ENCODE measurements at regions not wholly inside any gene's neighbourhood (a gene's known extent, or its start where the extent isn't known, plus 50 kb on each side); places are given as distances from the start of the nearest gene placed in this dataset.

DNA sequence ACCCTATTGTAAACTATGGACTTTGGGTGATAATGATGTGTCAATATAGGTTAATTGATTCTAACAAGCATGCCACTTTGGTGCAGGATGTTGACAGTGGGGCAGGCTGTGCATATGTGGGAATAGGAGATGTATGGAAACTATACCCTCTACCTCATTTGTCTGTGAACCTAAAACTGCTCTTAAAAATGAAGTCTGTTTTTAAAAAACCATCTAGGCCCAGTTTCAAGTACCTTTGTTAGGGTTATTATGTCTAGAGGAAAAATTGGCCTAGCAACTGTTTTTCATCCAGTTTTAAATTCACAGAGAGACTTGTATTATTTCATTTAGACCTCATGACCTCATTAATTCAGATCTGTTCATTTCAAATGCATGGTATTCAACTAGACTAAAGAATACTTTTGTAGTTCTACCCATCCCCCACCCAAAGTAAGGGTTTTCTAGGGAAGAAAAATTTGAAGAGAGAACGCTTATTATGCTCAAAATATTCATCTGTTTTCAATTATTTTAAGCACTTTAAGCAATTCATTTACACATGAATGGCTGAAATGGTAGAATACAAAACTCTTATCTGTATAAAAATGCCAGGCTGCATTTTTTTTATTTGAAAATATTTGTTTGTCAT lies 1781.9 kb upstream of the MIR17HG start:
- TF ChIP-seq ZC3H4 (CRISPR knock-in tag; IDR thresholded peaks at IDR 0.05; ENCODE audit: borderline replicate concordance) (no peak), RBM25 (IDR thresholded peaks at IDR 0.05; ENCODE audit: low read depth, low read length, severe bottlenecking) (no peak), ETV1 (tag; conservative IDR thresholded peaks at IDR 0.05; ENCODE audit: low read depth) (no peak), ZNF79 (CRISPR knock-in tag; IDR thresholded peaks at IDR 0.05; ENCODE audit: low read depth) (no peak), ZNF830 (CRISPR knock-in tag; IDR thresholded peaks at IDR 0.05) (no peak)
- TF ChIP-seq, protein P1, sequence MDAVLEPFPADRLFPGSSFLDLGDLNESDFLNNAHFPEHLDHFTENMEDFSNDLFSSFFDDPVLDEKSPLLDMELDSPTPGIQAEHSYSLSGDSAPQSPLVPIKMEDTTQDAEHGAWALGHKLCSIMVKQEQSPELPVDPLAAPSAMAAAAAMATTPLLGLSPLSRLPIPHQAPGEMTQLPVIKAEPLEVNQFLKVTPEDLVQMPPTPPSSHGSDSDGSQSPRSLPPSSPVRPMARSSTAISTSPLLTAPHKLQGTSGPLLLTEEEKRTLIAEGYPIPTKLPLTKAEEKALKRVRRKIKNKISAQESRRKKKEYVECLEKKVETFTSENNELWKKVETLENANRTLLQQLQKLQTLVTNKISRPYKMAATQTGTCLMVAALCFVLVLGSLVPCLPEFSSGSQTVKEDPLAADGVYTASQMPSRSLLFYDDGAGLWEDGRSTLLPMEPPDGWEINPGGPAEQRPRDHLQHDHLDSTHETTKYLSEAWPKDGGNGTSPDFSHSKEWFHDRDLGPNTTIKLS (IDR thresholded peaks at IDR 0.05; ENCODE audit: borderline replicate concordance, low read depth) = no peak
- TF ChIP-seq, protein P2, sequence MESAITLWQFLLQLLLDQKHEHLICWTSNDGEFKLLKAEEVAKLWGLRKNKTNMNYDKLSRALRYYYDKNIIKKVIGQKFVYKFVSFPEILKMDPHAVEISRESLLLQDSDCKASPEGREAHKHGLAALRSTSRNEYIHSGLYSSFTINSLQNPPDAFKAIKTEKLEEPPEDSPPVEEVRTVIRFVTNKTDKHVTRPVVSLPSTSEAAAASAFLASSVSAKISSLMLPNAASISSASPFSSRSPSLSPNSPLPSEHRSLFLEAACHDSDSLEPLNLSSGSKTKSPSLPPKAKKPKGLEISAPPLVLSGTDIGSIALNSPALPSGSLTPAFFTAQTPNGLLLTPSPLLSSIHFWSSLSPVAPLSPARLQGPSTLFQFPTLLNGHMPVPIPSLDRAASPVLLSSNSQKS (CRISPR knock-in tag; IDR thresholded peaks at IDR 0.05) = no peak
- FAIRE-seq (no peak), DNase-seq (ENCODE audit: extremely low read depth in 1 of 4, low spot score in 3 of 4) (no peak), ATAC-seq (no peak)
- H3K9ac ChIP-seq (ENCODE audit: insufficient read depth in 1 of 2, low read depth in 2 of 2, low read length in 2 of 2) = no peak overlapping the region
- BruUV-seq (replicated peaks) = no TSS peak
- H3K9me1 ChIP-seq (ENCODE audit: control insufficient read depth, insufficient read depth, low read length) = no peaks in the 10 kb centered on the region
- intact Hi-C loops (cut with micrococcal nuclease) = no loop called here
- no peak overlapping the region for H3K4me2 ChIP-seq (ENCODE audit: insufficient read depth, low read length)
- 0% methylated on average over 1 of the region's 1 CpG for WGBS (ENCODE audit: insufficient coverage, low coverage, missing lambda C conversion rate)
- CTCF ChIA-PET (ENCODE audit: low intra/inter-chr PET ratio) = no interaction called here
- H4K20me1 ChIP-seq (replicated peaks; ENCODE audit: control insufficient read depth, insufficient read depth, low read length) = no peaks in the 10 kb centered on the region
- H3K4me3 ChIP-seq = no peak overlapping the region
- H3K36me3 ChIP-seq (ENCODE audit: control insufficient read depth, insufficient read depth, low read length) = no peaks in the 10 kb centered on the region
- no peak overlapping the region for H2AFZ ChIP-seq (ENCODE audit: low read depth, low read length)
- no peak overlapping the region for H3K27ac ChIP-seq (ENCODE audit: extremely low read depth, low read depth, low read length)
- no peaks in the 10 kb centered on the region for H3K27me3 ChIP-seq (ENCODE audit: control insufficient read depth in 2 of 2, insufficient read depth in 2 of 2, low read length in 2 of 2)
- H3K4me1 ChIP-seq (replicated peaks in 1 of 2; ENCODE audit: control insufficient read depth in 2 of 2, insufficient read depth in 2 of 2, low read length in 2 of 2) = no peaks in the 10 kb centered on the region
- no peaks in the 10 kb centered on the region for H3K9me3 ChIP-seq (replicated peaks; ENCODE audit: control insufficient read depth, insufficient read depth, low read depth, low read length)
- no peaks in the 10 kb centered on the region for H3K79me2 ChIP-seq (ENCODE audit: control insufficient read depth, insufficient read depth, low read length)
- POLR2A ChIA-PET = no interaction called here
- in situ Hi-C loops (cut with MboI) = no loop called here

Data from K562 (cell line).